HEK293 (cell line): ENCODE measurements at regions not wholly inside any gene's neighbourhood (a gene's known extent, or its start where the extent isn't known, plus 50 kb on each side); places are given as distances from the start of the nearest gene placed in this dataset.

Experiments
- GLI4 ChIP-seq: fragments of 450-650 bp; formaldehyde crosslinking; IDR thresholded peaks from 2 replicates; pipeline ENCODE4 v1.5.1; 2016; ENCODE audit warnings: missing biosample characterization, missing genetic modification characterization
- WT1 ChIP-seq: fragments of 450-650 bp; formaldehyde crosslinking; IDR thresholded peaks from 2 replicates; pipeline ENCODE4 v1.5.1; 2016; ENCODE audit warnings: missing biosample characterization, missing genetic modification characterization
- YY1 ChIP-seq: fragments of 450-650 bp; formaldehyde crosslinking; IDR thresholded peaks from 2 replicates; pipeline ENCODE4 v1.5.1; 2018; ENCODE audit warnings: missing biosample characterization, missing genetic modification characterization
- YY2 ChIP-seq: fragments of 450-650 bp; formaldehyde crosslinking; IDR thresholded peaks from 2 replicates; pipeline ENCODE4 v1.5.1; 2016; ENCODE audit warnings: missing biosample characterization, missing genetic modification characterization
- ZBTB20 ChIP-seq: fragments of 450-650 bp; formaldehyde crosslinking; IDR thresholded peaks from 2 replicates; pipeline ENCODE4 v1.5.1; 2016; ENCODE audit warnings: missing biosample characterization, missing genetic modification characterization
- ZNF10 ChIP-seq: fragments of 450-650 bp; formaldehyde crosslinking; IDR thresholded peaks from 2 replicates; pipeline ENCODE4 v1.5.1; 2017; ENCODE audit warnings: missing biosample characterization, missing genetic modification characterization
- ZNF335 ChIP-seq: fragments of 450-650 bp; formaldehyde crosslinking; conservative IDR thresholded peaks from 2 replicates; pipeline ENCODE4 v1.5.1; 2016; ENCODE audit warnings: missing biosample characterization, missing genetic modification characterization
- ZNF561 ChIP-seq: fragments of 450-650 bp; IDR thresholded peaks from 2 replicates; pipeline ENCODE4 v1.5.1; 2018; ENCODE audit warnings: missing biosample characterization, missing genetic modification characterization, borderline replicate concordance
- ZNF707 ChIP-seq: fragments of 450-650 bp; formaldehyde crosslinking; IDR thresholded peaks from 2 replicates; pipeline ENCODE4 v1.5.1; 2016; ENCODE audit warnings: missing biosample characterization, missing genetic modification characterization
- TF ChIP-seq, protein P1 (sequence below): fragments of 450-650 bp; formaldehyde crosslinking; IDR thresholded peaks from 2 replicates; pipeline ENCODE4 v1.5.1; 2016; ENCODE audit warnings: missing biosample characterization, missing genetic modification characterization
- TF ChIP-seq, protein P2 (sequence below): fragments of 450-650 bp; formaldehyde crosslinking; IDR thresholded peaks from 2 replicates; pipeline ENCODE4 v1.5.1; 2016; ENCODE audit warnings: missing biosample characterization, missing genetic modification characterization
- TF ChIP-seq, protein P3 (sequence below): fragments of 450-650 bp; formaldehyde crosslinking; IDR thresholded peaks from 2 replicates; pipeline ENCODE4 v1.5.1; 2016; ENCODE audit warnings: missing biosample characterization, missing genetic modification characterization

DNA sequence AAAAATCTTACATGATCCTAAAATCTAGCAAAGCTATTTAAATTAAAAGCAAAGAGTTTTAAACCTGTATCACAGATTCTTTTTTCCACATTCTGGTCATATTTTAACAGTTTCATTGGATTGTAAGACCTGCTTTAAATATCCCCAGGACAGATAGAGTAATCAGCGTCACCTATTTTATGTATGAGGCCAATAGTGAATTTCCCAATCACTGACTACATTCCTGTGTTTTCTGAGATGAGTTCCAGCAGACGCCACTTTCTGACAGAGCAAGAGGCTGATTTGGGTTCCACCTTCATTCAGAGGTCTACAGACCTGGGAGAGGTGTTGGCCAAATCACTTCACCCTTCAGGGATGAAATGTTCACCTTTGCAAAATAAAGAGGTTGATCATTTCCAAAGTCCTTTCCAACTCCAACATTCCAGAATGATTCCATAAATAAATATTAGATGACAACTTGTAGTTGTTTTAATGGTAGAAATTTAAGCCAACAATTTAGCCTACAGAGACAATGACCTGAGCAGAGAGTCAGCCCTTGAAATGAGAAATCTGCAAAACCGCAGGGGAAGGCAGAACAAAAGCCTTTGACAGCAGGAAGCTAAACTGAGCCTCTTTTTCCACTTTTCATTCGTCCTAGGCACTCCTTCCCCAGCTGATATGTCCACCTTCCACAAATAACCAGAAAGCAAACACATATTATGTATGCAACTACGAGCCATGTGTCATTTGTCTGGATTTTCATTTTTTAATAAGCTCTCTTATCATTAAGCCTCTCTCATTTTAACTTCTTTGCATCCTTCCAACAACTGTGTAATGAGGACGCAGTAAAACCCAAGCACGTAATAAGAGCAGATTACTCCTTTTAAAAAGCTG, 105.2 kb downstream of the TFAP2A start:
- TF ChIP-seq YY1 (no peak), WT1 (tag by site-specific recombination) (peak; percentile 68), ZNF335 (tag by site-specific recombination) (no peak), GLI4 (tag by site-specific recombination) (no peak), ZBTB20 (no peak), ZNF707 (no peak), ZNF561 (no peak), ZNF10 (tag by site-specific recombination) (no peak), YY2 (tag by site-specific recombination) (no peak)
- TF ChIP-seq, protein P1, sequence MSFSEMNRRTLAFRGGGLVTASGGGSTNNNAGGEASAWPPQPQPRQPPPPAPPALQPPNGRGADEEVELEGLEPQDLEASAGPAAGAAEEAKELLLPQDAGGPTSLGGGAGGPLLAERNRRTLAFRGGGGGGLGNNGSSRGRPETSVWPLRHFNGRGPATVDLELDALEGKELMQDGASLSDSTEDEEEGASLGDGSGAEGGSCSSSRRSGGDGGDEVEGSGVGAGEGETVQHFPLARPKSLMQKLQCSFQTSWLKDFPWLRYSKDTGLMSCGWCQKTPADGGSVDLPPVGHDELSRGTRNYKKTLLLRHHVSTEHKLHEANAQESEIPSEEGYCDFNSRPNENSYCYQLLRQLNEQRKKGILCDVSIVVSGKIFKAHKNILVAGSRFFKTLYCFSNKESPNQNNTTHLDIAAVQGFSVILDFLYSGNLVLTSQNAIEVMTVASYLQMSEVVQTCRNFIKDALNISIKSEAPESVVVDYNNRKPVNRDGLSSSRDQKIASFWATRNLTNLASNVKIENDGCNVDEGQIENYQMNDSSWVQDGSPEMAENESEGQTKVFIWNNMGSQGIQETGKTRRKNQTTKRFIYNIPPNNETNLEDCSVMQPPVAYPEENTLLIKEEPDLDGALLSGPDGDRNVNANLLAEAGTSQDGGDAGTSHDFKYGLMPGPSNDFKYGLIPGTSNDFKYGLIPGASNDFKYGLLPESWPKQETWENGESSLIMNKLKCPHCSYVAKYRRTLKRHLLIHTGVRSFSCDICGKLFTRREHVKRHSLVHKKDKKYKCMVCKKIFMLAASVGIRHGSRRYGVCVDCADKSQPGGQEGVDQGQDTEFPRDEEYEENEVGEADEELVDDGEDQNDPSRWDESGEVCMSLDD (tag by site-specific recombination) = no peak
- TF ChIP-seq, protein P2, sequence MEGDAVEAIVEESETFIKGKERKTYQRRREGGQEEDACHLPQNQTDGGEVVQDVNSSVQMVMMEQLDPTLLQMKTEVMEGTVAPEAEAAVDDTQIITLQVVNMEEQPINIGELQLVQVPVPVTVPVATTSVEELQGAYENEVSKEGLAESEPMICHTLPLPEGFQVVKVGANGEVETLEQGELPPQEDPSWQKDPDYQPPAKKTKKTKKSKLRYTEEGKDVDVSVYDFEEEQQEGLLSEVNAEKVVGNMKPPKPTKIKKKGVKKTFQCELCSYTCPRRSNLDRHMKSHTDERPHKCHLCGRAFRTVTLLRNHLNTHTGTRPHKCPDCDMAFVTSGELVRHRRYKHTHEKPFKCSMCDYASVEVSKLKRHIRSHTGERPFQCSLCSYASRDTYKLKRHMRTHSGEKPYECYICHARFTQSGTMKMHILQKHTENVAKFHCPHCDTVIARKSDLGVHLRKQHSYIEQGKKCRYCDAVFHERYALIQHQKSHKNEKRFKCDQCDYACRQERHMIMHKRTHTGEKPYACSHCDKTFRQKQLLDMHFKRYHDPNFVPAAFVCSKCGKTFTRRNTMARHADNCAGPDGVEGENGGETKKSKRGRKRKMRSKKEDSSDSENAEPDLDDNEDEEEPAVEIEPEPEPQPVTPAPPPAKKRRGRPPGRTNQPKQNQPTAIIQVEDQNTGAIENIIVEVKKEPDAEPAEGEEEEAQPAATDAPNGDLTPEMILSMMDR = no peak
- TF ChIP-seq, protein P3, sequence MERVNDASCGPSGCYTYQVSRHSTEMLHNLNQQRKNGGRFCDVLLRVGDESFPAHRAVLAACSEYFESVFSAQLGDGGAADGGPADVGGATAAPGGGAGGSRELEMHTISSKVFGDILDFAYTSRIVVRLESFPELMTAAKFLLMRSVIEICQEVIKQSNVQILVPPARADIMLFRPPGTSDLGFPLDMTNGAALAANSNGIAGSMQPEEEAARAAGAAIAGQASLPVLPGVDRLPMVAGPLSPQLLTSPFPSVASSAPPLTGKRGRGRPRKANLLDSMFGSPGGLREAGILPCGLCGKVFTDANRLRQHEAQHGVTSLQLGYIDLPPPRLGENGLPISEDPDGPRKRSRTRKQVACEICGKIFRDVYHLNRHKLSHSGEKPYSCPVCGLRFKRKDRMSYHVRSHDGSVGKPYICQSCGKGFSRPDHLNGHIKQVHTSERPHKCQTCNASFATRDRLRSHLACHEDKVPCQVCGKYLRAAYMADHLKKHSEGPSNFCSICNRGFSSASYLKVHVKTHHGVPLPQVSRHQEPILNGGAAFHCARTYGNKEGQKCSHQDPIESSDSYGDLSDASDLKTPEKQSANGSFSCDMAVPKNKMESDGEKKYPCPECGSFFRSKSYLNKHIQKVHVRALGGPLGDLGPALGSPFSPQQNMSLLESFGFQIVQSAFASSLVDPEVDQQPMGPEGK (tag by site-specific recombination) = no peak
